Right lobe of liver (tissue), 6 donors: ENCODE measurements at regions not wholly inside any gene's neighbourhood (a gene's known extent, or its start where the extent isn't known, plus 50 kb on each side); places are given as distances from the start of the nearest gene placed in this dataset.

Experiments used
- ATAC-seq, 4 donors: fragments of 200-7000 bp; cut with Tn5 transposase; one replicate each; pipeline ENCODE4 v1.9.1; 2020; ENCODE audit warnings: mild to moderate bottlenecking in 4 of 4, moderate library complexity in 4 of 4
- DNase-seq, 3 donors: peaks; one replicate each; pipeline ENCODE4 v3.0.0-alpha.2; 2020
- H3K27ac ChIP-seq, 3 donors: fragments of 200-600 bp; one replicate each; pipeline ENCODE4 v1.8.0; 2022
- H3K27me3 ChIP-seq, 2 donors: fragments of 200-600 bp; one replicate each; pipeline ENCODE4 v1.8.0; 2022
- H3K36me3 ChIP-seq, 4 donors: fragments of 200-600 bp; sonication (generic) in 1 of 4; one replicate each; pipeline versions ENCODE4 v1.5.1 to v1.8.0; 2017 to 2022; ENCODE audit warnings: control low read depth in 1 of 4
- H3K4me1 ChIP-seq, 4 donors: fragments of 200-600 bp; sonication (generic) in 1 of 4; one replicate each; pipeline versions ENCODE4 v1.5.1 to v1.8.0; 2017 to 2022; ENCODE audit warnings: control low read depth in 1 of 4
- H3K4me3 ChIP-seq, 3 donors: fragments of 200-600 bp; one replicate each; pipeline ENCODE4 v1.8.0; 2022
- H3K9me3 ChIP-seq, 4 donors: fragments of 200-600 bp; sonication (generic) in 1 of 4; one replicate each; pipeline versions ENCODE4 v1.5.1 to v1.8.0; 2017 to 2022; ENCODE audit warnings: control low read depth in 1 of 4
- CTCF ChIP-seq, 4 donors: fragments of 200-600 bp in 3 of 4; fragments of 450-650 bp in 1 of 4; IDR thresholded peaks; one replicate each; pipeline versions ENCODE4 v1.5.1 to v1.8.0; 2016 to 2022; ENCODE audit warnings: antibody characterized with exemption in 4 of 4, mild to moderate bottlenecking in 2 of 4
- POLR2A ChIP-seq: fragments of 450-650 bp; IDR thresholded peaks from one replicate; pipeline ENCODE4 v1.6.1; 2017; ENCODE audit warnings: antibody characterized with exemption, mild to moderate bottlenecking
- WGBS: methylation state at CpG from one replicate; pipeline ENCODE4 v1.1.6; 2018; ENCODE audit warnings: low coverage, low lambda C conversion rate; ENCODE audit not compliant: insufficient coverage; ENCODE audit errors: missing lambda C conversion rate; 5-methylcytosine and 5-hydroxymethylcytosine counted together
- intact Hi-C, 2 donors: fragments of 100-400 bp; cut with DNase I; formaldehyde crosslinking; loops; one replicate each; pipeline versions ENCODE4 v1.11.2 to v1.14.1; 2022
- donor health status: DM: no; HTN: yes; CAD: no.
- donor health status: DM: no; HTN: no; CAD: no.
- donor health status: DM: no; HTN: no; CAD: no.
- donor health status: DM: no; HTN: yes; CAD: no.
- donor health status: DM: no; HTN: yes; CAD: no.

DNA sequence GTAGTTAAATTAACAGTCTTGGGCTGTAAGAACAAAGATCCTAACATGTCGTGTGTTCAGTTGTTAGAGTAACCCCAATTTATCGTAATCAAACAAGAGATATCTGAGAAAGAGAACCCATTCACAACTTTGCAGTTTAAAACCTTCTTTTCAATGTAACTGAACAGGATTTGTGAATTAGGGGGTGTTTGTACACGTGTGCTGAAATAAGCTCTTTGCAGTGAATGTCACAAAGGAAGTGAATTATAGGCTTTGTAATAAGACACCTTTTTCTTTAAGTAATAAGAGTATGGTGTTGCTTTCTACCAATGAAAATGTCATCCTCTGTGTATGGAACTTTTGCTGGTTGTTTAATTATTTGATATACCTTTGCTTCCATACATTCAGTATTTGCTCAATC, 114.0 kb downstream of the ALX1 start:
- TF ChIP-seq POLR2A (no peak), CTCF (IDR thresholded peaks at IDR 0.05) (no peak)
- WGBS, result 62% methylated on average over 3 of the region's 3 CpGs
- intact Hi-C loops, result no loop called here
- Histone ChIP-seq H3K4me1 (no peaks in the 10 kb centered on the region), H3K27ac (no peak overlapping the region), H3K36me3 (no peaks in the 10 kb centered on the region), H3K27me3 (no peaks in the 10 kb centered on the region), H3K4me3 (no peak overlapping the region), H3K9me3 (no peaks in the 10 kb centered on the region)
- no peak for ATAC-seq
- DNase-seq, result no peak

- no peaks in the 10 kb centered on the region for H3K36me3 ChIP-seq
- no peaks in the 10 kb centered on the region for H3K9me3 ChIP-seq
- no peak for ATAC-seq
- no peak for TF ChIP-seq POLR2A
- no peak for TF ChIP-seq CTCF (IDR thresholded peaks at IDR 0.05)
- no peak for DNase-seq
- H3K27me3 ChIP-seq, result no peaks in the 10 kb centered on the region
- 85% methylated on average over 3 of the region's 3 CpGs for WGBS
- intact Hi-C loops, result no loop called here
- no peaks in the 10 kb centered on the region for H3K4me1 ChIP-seq
- no peak overlapping the region for H3K4me3 ChIP-seq
- no peak overlapping the region for H3K27ac ChIP-seq
Observed at GRCh38 chr12:85394809-85395208, 114.8 kb downstream of the ALX1 start.

DNA sequence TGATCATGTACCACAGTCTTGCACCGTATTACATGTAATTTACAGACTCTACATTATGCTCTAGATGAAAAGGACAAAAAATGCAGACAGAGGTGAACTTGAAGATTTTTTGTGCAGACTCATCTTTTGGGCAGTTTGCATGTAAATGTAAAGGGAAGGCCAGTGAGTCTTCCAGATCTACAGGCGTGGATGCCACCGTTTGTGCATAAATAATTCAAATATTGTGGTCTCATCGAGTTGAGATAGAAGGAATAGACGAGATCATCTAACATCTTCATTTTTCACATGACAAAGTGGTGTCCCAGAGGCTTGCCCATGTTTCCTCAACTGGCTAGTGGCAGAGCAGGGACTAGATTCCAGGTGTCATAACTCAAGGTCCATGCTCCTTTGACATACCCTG, 125.2 kb downstream of the ALX1 start:
- ATAC-seq, result no peak

DNA sequence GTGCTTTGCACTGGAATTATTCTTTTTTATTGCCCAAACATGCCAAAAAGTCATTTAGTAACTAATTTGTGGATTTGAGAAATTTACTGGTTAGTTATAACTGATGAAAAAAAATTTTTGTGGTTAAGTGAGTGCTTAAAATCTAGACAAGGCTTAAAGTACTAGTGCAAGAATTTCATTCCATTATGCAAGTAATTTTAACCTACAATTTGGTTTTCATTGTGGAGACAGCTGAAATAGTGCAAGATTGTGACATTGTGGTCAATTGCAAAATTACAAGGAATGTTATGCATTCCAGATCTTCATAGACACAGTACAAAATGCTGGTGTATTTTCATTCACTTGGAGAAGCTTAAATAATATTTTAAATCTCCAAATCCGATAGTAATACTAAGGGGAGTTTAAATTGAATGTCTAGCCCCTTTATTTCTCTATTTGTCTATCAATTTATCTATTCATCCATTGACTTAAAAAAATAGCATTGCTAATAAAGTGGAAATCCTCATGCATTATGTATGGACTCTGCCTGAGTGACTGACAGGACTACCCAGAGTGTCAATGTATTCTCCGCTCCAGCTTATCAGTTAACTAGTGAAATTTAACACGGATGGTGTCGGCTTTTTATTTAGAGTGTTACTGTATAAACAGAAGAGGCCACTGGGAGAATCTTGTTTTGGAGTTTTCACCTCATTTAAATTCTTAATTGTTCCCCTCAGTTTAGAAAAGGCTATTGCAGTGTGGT, 125.9 kb downstream of the ALX1 start:
- no peaks in the 10 kb centered on the region for H3K27me3 ChIP-seq
- no peaks in the 10 kb centered on the region for H3K9me3 ChIP-seq
- TF ChIP-seq CTCF (IDR thresholded peaks at IDR 0.05), result no peak
- intact Hi-C loops, result no loop called here
- ATAC-seq (no peak), DNase-seq (no peak)
- H3K4me1 ChIP-seq, result no peaks in the 10 kb centered on the region
- H3K36me3 ChIP-seq, result no peaks in the 10 kb centered on the region
- no peak overlapping the region for H3K4me3 ChIP-seq
- WGBS, result 23% methylated on average over 4 of the region's 4 CpGs
- no peak overlapping the region for H3K27ac ChIP-seq

More for the DNA sequence above, 125.2 kb downstream of the ALX1 start:
- Histone ChIP-seq H3K36me3 (no peaks in the 10 kb centered on the region), H3K9me3 (no peaks in the 10 kb centered on the region), H3K4me1 (no peaks in the 10 kb centered on the region), H3K27me3 (no peaks in the 10 kb centered on the region), H3K27ac (no peak overlapping the region), H3K4me3 (no peak overlapping the region)
- no peak for DNase-seq
- no peak for TF ChIP-seq POLR2A
- TF ChIP-seq CTCF (IDR thresholded peaks at IDR 0.05), result no peak
- intact Hi-C loops, result no loop called here
- WGBS, result 41% methylated on average over 5 of the region's 5 CpGs
